ENCODE measurements at regions not wholly inside any gene's neighbourhood (a gene's known extent, or its start where the extent isn't known, plus 50 kb on each side); places are given as distances from the start of the nearest gene placed in this dataset.

- no peak for TF ChIP-seq POLR2A (IDR thresholded peaks at IDR 0.05; ENCODE audit: low read depth, low read length)
- TF ChIP-seq POLR2AphosphoS5 (IDR thresholded peaks at IDR 0.05; ENCODE audit: low read depth, low read length): no peak
- TF ChIP-seq TAF1 (IDR thresholded peaks at IDR 0.05; ENCODE audit: borderline replicate concordance, low read depth, low read length): no peak
Observed at GRCh38 chr3:72241525-72241924, 456.6 kb upstream of the PROK2 start.
